ENCODE measurements at regions not wholly inside any gene's neighbourhood (a gene's known extent, or its start where the extent isn't known, plus 50 kb on each side); places are given as distances from the start of the nearest gene placed in this dataset.
"Not testable (repeated sequence)": the region's sequence is repeated elsewhere in the genome, so short reads cannot be mapped to it uniquely, and the experiment has no call there.

- DNase-seq (ENCODE audit: low read depth), result no peak
Observed at GRCh38 chr10:33036670-33037069, 78.6 kb upstream of the ITGB1 start.

GRCh38 chr10:33035411-33035810, 77.4 kb upstream of the ITGB1 start:
- DNase-seq (ENCODE audit: low read depth), result no peak

- no peak for DNase-seq (ENCODE audit: low read depth)
Observed at GRCh38 chr10:33034931-33035330, 76.9 kb upstream of the ITGB1 start.

GRCh38 chr10:33032654-33033151, 74.7 kb upstream of the ITGB1 start:
- no peak for DNase-seq (ENCODE audit: low read depth)

- no peak for DNase-seq (ENCODE audit: low read depth)
Observed at GRCh38 chr10:33031815-33032653, 74.0 kb upstream of the ITGB1 start.

- DNase-seq (ENCODE audit: low read depth), result no peak
Observed at GRCh38 chr10:33031171-33031570, 73.1 kb upstream of the ITGB1 start.

- DNase-seq (ENCODE audit: low read depth), result not testable (repeated sequence)
Observed at GRCh38 chr10:33028515-33028914, 70.5 kb upstream of the ITGB1 start.

GRCh38 chr10:33027088-33027487, 69.1 kb upstream of the ITGB1 start:
- DNase-seq (ENCODE audit: low read depth), result no peak

- no peak for DNase-seq (ENCODE audit: low read depth)
Observed at GRCh38 chr10:33026422-33026821, 68.4 kb upstream of the ITGB1 start.

GRCh38 chr10:33025910-33026309, 67.9 kb upstream of the ITGB1 start:
- no peak for DNase-seq (ENCODE audit: low read depth)

GRCh38 chr10:33025039-33025438, 67.0 kb upstream of the ITGB1 start:
- DNase-seq (ENCODE audit: low read depth), result no peak

- DNase-seq (ENCODE audit: low read depth), result no peak
Observed at GRCh38 chr10:33022691-33023090, 64.7 kb upstream of the ITGB1 start.

- DNase-seq (ENCODE audit: low read depth), result no peak
Observed at GRCh38 chr10:33022090-33022489, 64.1 kb upstream of the ITGB1 start.

- no peak for DNase-seq (ENCODE audit: low read depth)
Observed at GRCh38 chr10:33016988-33017387, 59.0 kb upstream of the ITGB1 start.

- DNase-seq (ENCODE audit: low read depth), result no peak
Observed at GRCh38 chr10:33015761-33016547, 57.9 kb upstream of the ITGB1 start.

GRCh38 chr10:33013331-33013730, 55.3 kb upstream of the ITGB1 start:
- not testable (repeated sequence) for DNase-seq (ENCODE audit: low read depth)

GRCh38 chr10:33012306-33012705, 54.3 kb upstream of the ITGB1 start:
- no peak for DNase-seq (ENCODE audit: low read depth)

GRCh38 chr10:33010132-33011037, 52.4 kb upstream of the ITGB1 start:
- peak; percentile 17 for DNase-seq (ENCODE audit: low read depth)

GRCh38 chr10:33009244-33010131, 51.5 kb upstream of the ITGB1 start:
- DNase-seq (ENCODE audit: low read depth), result no peak

- DNase-seq (ENCODE audit: low read depth), result peak; percentile 19
Observed at GRCh38 chr10:33008499-33009243, 50.6 kb upstream of the ITGB1 start.

All from activated T-helper 1 cell treated with Interleukin-2 at 50 U/mL for 16 hours (primary cell).